HUES6 (cell line): ENCODE measurements at regions not wholly inside any gene's neighbourhood (a gene's known extent, or its start where the extent isn't known, plus 50 kb on each side); places are given as distances from the start of the nearest gene placed in this dataset.

ENCODE experiments used
- H3K27ac ChIP-seq: 2 replicates; pipeline ENCODE4 v1.7.0; 2013; ENCODE audit warnings: low read depth, mild to moderate bottlenecking, low read length, inconsistent platforms
- H3K27me3 ChIP-seq: 2 replicates; pipeline ENCODE4 v1.6.1; 2013; ENCODE audit warnings: low read length; ENCODE audit not compliant: control insufficient read depth, insufficient read depth
- H3K36me3 ChIP-seq: 2 replicates; pipeline ENCODE4 v1.6.1; 2013; ENCODE audit warnings: low read length; ENCODE audit not compliant: control insufficient read depth, insufficient read depth
- H3K4me1 ChIP-seq: 2 replicates; pipeline ENCODE4 v1.6.1; 2013; ENCODE audit warnings: low read length; ENCODE audit not compliant: control insufficient read depth, insufficient read depth
- H3K4me3 ChIP-seq: 2 replicates; pipeline ENCODE4 v1.5.1; 2013; ENCODE audit warnings: low read depth, low read length
- H3K9ac ChIP-seq: one replicate; pipeline ENCODE4 v1.6.1; 2013; ENCODE audit warnings: mild to moderate bottlenecking, low read length
- H3K9me3 ChIP-seq: 2 replicates; pipeline ENCODE4 v1.6.1; 2013; ENCODE audit warnings: low read depth, low read length; ENCODE audit not compliant: control insufficient read depth, insufficient read depth

GRCh38 chr12:18207266-18207665 is 54.1 kb upstream of the PIK3C2G start:
- Histone ChIP-seq H3K4me3 (no peak overlapping the region), H3K9ac (no peak overlapping the region), H3K27me3 (no peaks in the 10 kb centered on the region), H3K36me3 (no peaks in the 10 kb centered on the region), H3K27ac (no peak overlapping the region), H3K9me3 (no peaks in the 10 kb centered on the region), H3K4me1 (no peaks in the 10 kb centered on the region)

- H3K27ac ChIP-seq: no peak overlapping the region
- no peaks in the 10 kb centered on the region for H3K36me3 ChIP-seq
- H3K4me1 ChIP-seq: no peaks in the 10 kb centered on the region
- no peak overlapping the region for H3K9ac ChIP-seq
- no peak overlapping the region for H3K4me3 ChIP-seq
- no peaks in the 10 kb centered on the region for H3K27me3 ChIP-seq
- no peaks in the 10 kb centered on the region for H3K9me3 ChIP-seq
These were observed 55.1 kb upstream of the PIK3C2G start for GRCh38 chr12:18206198-18206597.

- no peaks in the 10 kb centered on the region for H3K4me1 ChIP-seq
- H3K27me3 ChIP-seq: no peaks in the 10 kb centered on the region
- H3K9ac ChIP-seq: no peak overlapping the region
- no peaks in the 10 kb centered on the region for H3K9me3 ChIP-seq
- no peaks in the 10 kb centered on the region for H3K36me3 ChIP-seq
- no peak overlapping the region for H3K4me3 ChIP-seq
- no peak overlapping the region for H3K27ac ChIP-seq
These were observed 57.3 kb upstream of the PIK3C2G start for GRCh38 chr12:18204053-18204452.

- Histone ChIP-seq H3K27me3 (no peaks in the 10 kb centered on the region), H3K4me3 (no peak overlapping the region), H3K9me3 (peaks cover 11% of the 10 kb centered on the region), H3K36me3 (no peaks in the 10 kb centered on the region), H3K27ac (no peak overlapping the region), H3K4me1 (no peaks in the 10 kb centered on the region), H3K9ac (no peak overlapping the region)
These were observed 69.2 kb upstream of the PIK3C2G start for GRCh38 chr12:18192119-18192518.

GRCh38 chr12:18183141-18183540 is 78.2 kb upstream of the PIK3C2G start:
- Histone ChIP-seq H3K4me3 (no peak overlapping the region), H3K36me3 (no peaks in the 10 kb centered on the region)

GRCh38 chr12:18171571-18171970 is 81.6 kb upstream of the RERGL start:
- Histone ChIP-seq H3K4me1 (no peaks in the 10 kb centered on the region; the same call in 1 of the 2 replicates), H3K9me3 (peaks cover 10% of the 10 kb centered on the region; the same call in 1 of the 2 replicates), H3K36me3 (no peaks in the 10 kb centered on the region), H3K27ac (no peak overlapping the region), H3K4me3 (no peak overlapping the region), H3K27me3 (no peaks in the 10 kb centered on the region), H3K9ac (no peak overlapping the region)

More at GRCh38 chr12:18183141-18183540, 78.2 kb upstream of the PIK3C2G start:
- H3K27ac ChIP-seq: no peak overlapping the region
- no peaks in the 10 kb centered on the region for H3K9me3 ChIP-seq
- no peak overlapping the region for H3K9ac ChIP-seq
- no peaks in the 10 kb centered on the region for H3K27me3 ChIP-seq
- H3K4me1 ChIP-seq: no peaks in the 10 kb centered on the region

- H3K27ac ChIP-seq: no peak overlapping the region
- H3K4me3 ChIP-seq: no peak overlapping the region
- H3K4me1 ChIP-seq: no peaks in the 10 kb centered on the region
- no peaks in the 10 kb centered on the region for H3K27me3 ChIP-seq
- H3K9me3 ChIP-seq: peaks cover 8% of the 10 kb centered on the region
- H3K9ac ChIP-seq: no peak overlapping the region
- no peaks in the 10 kb centered on the region for H3K36me3 ChIP-seq
These were observed 78.0 kb upstream of the RERGL start for GRCh38 chr12:18168016-18168415.

GRCh38 chr12:18165889-18166288 is 75.9 kb upstream of the RERGL start:
- no peaks in the 10 kb centered on the region for H3K4me1 ChIP-seq
- peaks cover 4% of the 10 kb centered on the region; the same call in 1 of the 2 replicates for H3K9me3 ChIP-seq
- no peaks in the 10 kb centered on the region for H3K36me3 ChIP-seq
- H3K4me3 ChIP-seq: no peak overlapping the region
- no peaks in the 10 kb centered on the region for H3K27me3 ChIP-seq
- H3K9ac ChIP-seq: no peak overlapping the region
- no peak overlapping the region for H3K27ac ChIP-seq

- no peak overlapping the region for H3K4me3 ChIP-seq
- peaks cover 4% of the 10 kb centered on the region; the same call in 1 of the 2 replicates for H3K9me3 ChIP-seq
- H3K27ac ChIP-seq: no peak overlapping the region
- no peak overlapping the region for H3K9ac ChIP-seq
- no peaks in the 10 kb centered on the region for H3K27me3 ChIP-seq
- H3K4me1 ChIP-seq: no peaks in the 10 kb centered on the region
- no peaks in the 10 kb centered on the region for H3K36me3 ChIP-seq
These were observed 75.5 kb upstream of the RERGL start for GRCh38 chr12:18165422-18165871.

- no peak overlapping the region for H3K27ac ChIP-seq
- no peaks in the 10 kb centered on the region for H3K4me1 ChIP-seq
- H3K27me3 ChIP-seq: no peaks in the 10 kb centered on the region
- no peak overlapping the region for H3K9ac ChIP-seq
- peaks cover 17% of the 10 kb centered on the region for H3K9me3 ChIP-seq
- H3K36me3 ChIP-seq: no peaks in the 10 kb centered on the region
- no peak overlapping the region for H3K4me3 ChIP-seq
These were observed 70.9 kb upstream of the RERGL start for GRCh38 chr12:18160901-18161300.

GRCh38 chr12:18158774-18159557 is 69.0 kb upstream of the RERGL start:
- H3K4me1 ChIP-seq: peaks cover 3% of the 10 kb centered on the region; the same call in 1 of the 2 replicates
- H3K9me3 ChIP-seq: peaks cover 17% of the 10 kb centered on the region
- no peak overlapping the region for H3K9ac ChIP-seq
- H3K4me3 ChIP-seq: no peak overlapping the region
- no peaks in the 10 kb centered on the region for H3K27me3 ChIP-seq
- H3K27ac ChIP-seq: no peak overlapping the region
- H3K36me3 ChIP-seq: no peaks in the 10 kb centered on the region
